Uterus (tissue), 2 donors: ENCODE measurements at regions not wholly inside any gene's neighbourhood (a gene's known extent, or its start where the extent isn't known, plus 50 kb on each side); places are given as distances from the start of the nearest gene placed in this dataset.

Source experiments
- CTCF ChIP-seq, 4 experiments: fragments of 200-600 bp in 2 of 4; fragments of 450-650 bp in 2 of 4; sonication (generic) in 2 of 4; IDR thresholded peaks; one replicate each; pipeline ENCODE4 v1.5.1; 2016 to 2019; ENCODE audit warnings: antibody characterized with exemption in 4 of 4, mild to moderate bottlenecking in 2 of 4, moderate library complexity in 1 of 4
- POLR2A ChIP-seq, 2 donors: fragments of 450-650 bp; IDR thresholded peaks; one replicate each; pipeline ENCODE4 v1.6.1; 2016; ENCODE audit warnings: antibody characterized with exemption in 2 of 2, mild to moderate bottlenecking in 1 of 2, moderate library complexity in 1 of 2

- TF ChIP-seq CTCF (IDR thresholded peaks at IDR 0.05) (no peak), POLR2A (IDR thresholded peaks at IDR 0.05) (no peak)
Measured at GRCh38 chr3:55269636-55270035, 217.5 kb downstream of the WNT5A start.
